ENCODE measurements at regions not wholly inside any gene's neighbourhood (a gene's known extent, or its start where the extent isn't known, plus 50 kb on each side); places are given as distances from the start of the nearest gene placed in this dataset.

DNA sequence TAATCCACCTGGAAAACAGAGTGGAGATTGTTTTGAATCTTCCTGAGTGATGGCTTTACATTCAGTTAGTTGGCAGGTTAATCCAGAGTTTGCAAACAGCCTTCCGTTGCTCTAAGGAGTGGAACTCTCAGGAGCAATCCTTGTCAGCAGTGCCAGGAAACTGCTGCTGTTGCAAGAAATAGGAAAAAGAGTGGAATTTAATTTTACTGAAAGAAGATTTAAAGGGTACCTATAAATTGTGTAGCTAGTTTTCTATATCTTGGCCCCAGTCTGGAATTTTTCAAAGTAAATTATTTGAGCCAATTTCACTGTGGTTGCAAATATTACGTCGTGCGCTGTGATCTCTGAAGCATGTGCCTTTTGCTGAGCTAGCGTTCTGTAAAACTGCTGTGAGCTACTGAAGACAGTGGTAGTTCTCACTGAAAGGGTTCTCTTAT, 55.5 kb upstream of the SLC5A12 start:
- H3K27ac ChIP-seq (ENCODE audit: insufficient read depth, low read depth, low read length, poor library complexity, severe bottlenecking) = peak overlapping the region; percentile 20
- WGBS, 2 experiments = 90 to 92% methylated on average over 5 of the region's 5 CpGs
- H3K9me3 ChIP-seq (ENCODE audit: control insufficient read depth, low read length) = no peaks in the 10 kb centered on the region
- no peak overlapping the region for H3K4me3 ChIP-seq (ENCODE audit: insufficient read depth, low read depth, low read length)
- H3K4me1 ChIP-seq (ENCODE audit: control insufficient read depth, insufficient read depth, low read length) = no peaks in the 10 kb centered on the region
- no peaks in the 10 kb centered on the region for H3K36me3 ChIP-seq (ENCODE audit: control insufficient read depth, insufficient read depth, low read length)
- no peaks in the 10 kb centered on the region for H3K27me3 ChIP-seq (ENCODE audit: control insufficient read depth, insufficient read depth, low read length, poor library complexity, severe bottlenecking)

DNA sequence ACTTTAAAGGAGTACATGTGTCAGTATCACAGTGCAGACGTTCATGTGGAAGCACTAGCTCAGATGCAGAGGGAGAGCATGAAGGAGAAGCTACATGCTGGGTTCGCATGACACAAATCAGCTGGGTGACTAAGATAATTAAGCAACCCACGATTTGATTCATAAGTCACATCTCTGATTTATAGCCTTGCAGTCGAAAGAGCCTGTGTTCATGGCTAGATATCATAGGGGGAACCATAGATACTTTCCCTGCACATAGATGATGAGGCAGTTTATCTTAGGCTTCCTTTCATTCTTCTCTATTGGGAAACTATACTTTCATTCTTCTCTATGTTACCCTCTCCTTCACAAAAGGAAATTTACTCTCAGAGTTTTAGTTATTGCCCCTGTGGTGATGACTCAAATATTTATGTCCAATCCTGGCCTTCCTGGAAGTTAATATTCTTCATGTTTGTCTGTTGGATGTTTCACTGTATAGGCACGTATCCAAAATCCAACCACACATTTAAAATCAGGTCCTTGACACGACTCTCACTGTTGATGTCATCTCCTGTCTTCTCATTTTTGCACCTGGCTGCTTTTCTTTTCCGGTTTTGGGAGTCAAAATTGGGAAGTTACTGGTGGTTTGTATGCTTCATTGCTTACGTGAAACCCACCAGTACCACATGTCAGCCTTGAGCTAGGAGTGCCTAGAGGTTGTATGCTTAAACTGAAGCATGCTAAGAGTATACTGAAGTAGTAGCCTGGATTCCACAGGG, 56.3 kb upstream of the SLC5A12 start:
- WGBS, 2 experiments = 92 to 93% methylated on average over 7 to 8 of the region's 8 CpGs
- Histone ChIP-seq H3K4me3 (ENCODE audit: insufficient read depth, low read depth, low read length) (no peak overlapping the region), H3K27me3 (ENCODE audit: control insufficient read depth, insufficient read depth, low read length, poor library complexity, severe bottlenecking) (no peaks in the 10 kb centered on the region), H3K9me3 (ENCODE audit: control insufficient read depth, low read length) (no peaks in the 10 kb centered on the region), H3K4me1 (ENCODE audit: control insufficient read depth, insufficient read depth, low read length) (no peaks in the 10 kb centered on the region), H3K27ac (ENCODE audit: insufficient read depth, low read depth, low read length, poor library complexity, severe bottlenecking) (no peak overlapping the region), H3K36me3 (ENCODE audit: control insufficient read depth, insufficient read depth, low read length) (no peaks in the 10 kb centered on the region)

DNA sequence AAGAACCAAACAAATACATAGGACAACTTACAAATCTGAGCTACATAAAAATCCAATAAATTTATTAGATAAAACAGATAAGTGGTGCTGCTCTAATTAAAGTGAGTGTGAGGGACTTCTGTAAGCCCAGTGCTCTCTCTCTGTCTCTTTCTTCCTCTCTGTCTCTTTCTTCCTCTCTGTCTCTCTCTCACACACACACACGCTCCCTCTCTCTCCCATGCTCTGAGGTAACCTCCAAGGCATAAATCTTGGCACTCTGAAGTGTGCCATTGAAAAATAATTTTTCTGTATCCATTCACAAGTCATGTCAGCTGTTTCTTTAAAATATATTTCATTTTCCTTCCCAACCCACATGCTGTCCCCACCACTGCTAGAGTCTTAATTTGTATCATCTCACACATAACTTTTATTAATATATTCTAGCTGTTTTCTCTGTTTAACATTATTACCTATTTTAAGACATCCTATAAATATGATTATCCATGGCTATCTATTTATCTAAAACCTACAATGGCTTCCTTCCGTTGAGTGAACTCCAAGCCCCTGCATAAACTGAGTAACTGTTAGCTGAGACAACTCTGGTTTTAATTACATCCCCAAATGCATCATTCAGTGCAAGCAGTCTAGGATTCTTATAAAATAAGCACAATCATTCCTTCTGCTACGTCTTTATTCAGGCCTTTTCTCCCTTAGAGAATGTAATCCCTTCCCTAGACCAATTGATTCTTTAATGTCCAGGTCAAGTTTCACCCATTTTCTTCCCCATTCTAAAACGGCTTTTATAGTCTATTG, 57.4 kb upstream of the SLC5A12 start:
- Histone ChIP-seq H3K27ac (ENCODE audit: insufficient read depth, low read depth, low read length, poor library complexity, severe bottlenecking) (no peak overlapping the region), H3K9me3 (ENCODE audit: control insufficient read depth, low read length) (no peaks in the 10 kb centered on the region), H3K36me3 (ENCODE audit: control insufficient read depth, insufficient read depth, low read length) (no peaks in the 10 kb centered on the region), H3K27me3 (ENCODE audit: control insufficient read depth, insufficient read depth, low read length, poor library complexity, severe bottlenecking) (no peaks in the 10 kb centered on the region), H3K4me1 (ENCODE audit: control insufficient read depth, insufficient read depth, low read length) (no peaks in the 10 kb centered on the region), H3K4me3 (ENCODE audit: insufficient read depth, low read depth, low read length) (no peak overlapping the region)
- 89 to 95% methylated on average over 4 of the region's 4 CpGs for WGBS, 2 experiments

DNA sequence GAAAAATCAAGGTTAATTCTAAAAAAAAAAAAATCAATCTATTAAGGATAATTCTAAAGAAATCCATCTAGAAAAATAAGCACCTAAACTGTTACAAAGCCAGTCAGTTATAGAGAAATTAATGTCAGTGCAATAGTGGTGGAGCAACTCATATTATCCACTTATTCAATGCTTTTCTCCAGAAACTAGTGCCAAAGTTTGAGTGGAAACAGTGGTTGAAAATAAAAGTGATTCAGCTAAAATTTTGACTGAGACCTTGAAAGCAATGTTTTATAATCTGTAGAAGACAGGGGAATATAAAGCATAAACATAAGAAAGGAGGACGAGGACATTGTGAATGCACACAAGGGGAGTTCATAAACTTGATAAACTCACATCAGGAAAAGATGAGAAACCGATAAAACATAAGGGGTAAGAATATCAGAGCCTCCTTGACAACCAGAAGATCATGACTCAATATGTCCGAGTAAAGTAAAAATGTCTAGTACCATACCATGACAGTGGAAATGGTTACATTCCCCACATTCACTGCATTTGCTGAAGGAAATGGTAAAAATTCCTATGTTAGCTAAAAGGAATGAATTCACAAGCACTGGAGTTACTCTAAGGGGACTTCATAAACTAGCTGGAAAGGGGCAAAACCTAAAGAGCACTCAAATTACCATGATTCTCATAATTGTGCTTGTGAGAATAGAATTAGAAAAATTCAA, 58.7 kb upstream of the SLC5A12 start:
- no peak overlapping the region for H3K4me3 ChIP-seq (ENCODE audit: insufficient read depth, low read depth, low read length)
- no peak overlapping the region for H3K27ac ChIP-seq (ENCODE audit: insufficient read depth, low read depth, low read length, poor library complexity, severe bottlenecking)
- H3K4me1 ChIP-seq (ENCODE audit: control insufficient read depth, insufficient read depth, low read length) = no peaks in the 10 kb centered on the region
- WGBS, 2 experiments = 88 to 96% methylated on average over 3 of the region's 3 CpGs
- H3K36me3 ChIP-seq (ENCODE audit: control insufficient read depth, insufficient read depth, low read length) = no peaks in the 10 kb centered on the region
- H3K27me3 ChIP-seq (ENCODE audit: control insufficient read depth, insufficient read depth, low read length, poor library complexity, severe bottlenecking) = no peaks in the 10 kb centered on the region
- no peaks in the 10 kb centered on the region for H3K9me3 ChIP-seq (ENCODE audit: control insufficient read depth, low read length)

DNA sequence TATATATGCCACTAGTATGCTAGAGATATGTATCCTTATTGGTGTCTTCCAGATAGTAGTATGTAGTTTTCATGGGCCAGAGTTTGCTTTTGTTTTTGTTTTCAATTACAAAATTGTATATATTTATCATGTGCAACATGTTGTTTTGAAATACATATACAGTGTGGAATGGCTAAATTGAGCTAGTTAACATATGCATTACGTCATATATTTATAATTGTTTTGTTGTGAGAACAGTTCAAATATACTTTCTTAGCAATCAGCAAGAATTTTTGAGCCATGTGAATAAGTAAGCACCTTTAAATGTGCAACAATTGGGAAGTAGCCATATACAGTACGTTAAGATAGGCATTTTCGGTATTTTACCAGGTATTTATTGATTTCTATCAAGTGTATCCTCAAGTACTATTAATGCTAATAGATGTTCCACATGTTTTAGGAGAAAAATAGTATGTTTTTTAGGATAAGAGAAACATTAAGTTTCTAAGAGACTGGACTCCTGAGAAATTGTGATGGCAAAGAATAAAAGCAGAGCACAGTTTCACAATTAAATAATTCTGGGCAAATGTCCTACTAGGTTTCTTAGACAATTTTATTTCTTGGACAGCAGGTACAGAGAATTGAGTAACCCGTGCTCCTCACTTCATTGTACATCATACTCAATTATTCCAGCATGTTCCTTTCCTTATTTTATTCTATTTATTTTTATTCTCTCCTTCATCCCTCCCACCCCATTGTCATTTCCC, 60.5 kb upstream of the SLC5A12 start:
- Histone ChIP-seq H3K4me3 (ENCODE audit: insufficient read depth, low read depth, low read length) (no peak overlapping the region), H3K9me3 (ENCODE audit: control insufficient read depth, low read length) (no peaks in the 10 kb centered on the region), H3K27ac (ENCODE audit: insufficient read depth, low read depth, low read length, poor library complexity, severe bottlenecking) (no peak overlapping the region), H3K4me1 (ENCODE audit: control insufficient read depth, insufficient read depth, low read length) (no peaks in the 10 kb centered on the region), H3K27me3 (ENCODE audit: control insufficient read depth, insufficient read depth, low read length, poor library complexity, severe bottlenecking) (no peaks in the 10 kb centered on the region), H3K36me3 (ENCODE audit: control insufficient read depth, insufficient read depth, low read length) (no peaks in the 10 kb centered on the region)
- WGBS, 2 experiments = 86 to 95% methylated on average over 1 to 3 of the region's 4 CpGs

DNA sequence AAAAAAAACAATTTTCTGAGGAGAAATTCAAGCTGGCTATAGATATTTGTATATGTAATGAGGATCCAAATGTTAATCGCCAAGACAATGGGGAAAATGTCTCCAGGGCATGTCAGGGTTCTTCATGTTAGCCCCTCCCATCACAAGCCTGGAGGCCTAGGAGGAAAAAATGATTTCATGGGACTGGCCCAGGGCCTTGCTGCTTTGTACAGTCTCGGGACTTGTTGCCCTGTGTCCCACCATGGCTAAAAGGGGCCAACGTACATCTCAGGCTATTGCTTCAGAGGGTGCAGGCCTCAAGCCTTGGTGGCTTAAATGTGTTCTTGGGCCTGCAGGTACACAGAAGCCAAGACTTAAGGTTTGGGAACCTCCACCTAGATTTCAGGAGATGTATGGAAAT, 62.1 kb upstream of the SLC5A12 start:
- Histone ChIP-seq H3K9me3 (ENCODE audit: control insufficient read depth, low read length) (no peaks in the 10 kb centered on the region), H3K4me1 (ENCODE audit: control insufficient read depth, insufficient read depth, low read length) (no peaks in the 10 kb centered on the region), H3K27ac (ENCODE audit: insufficient read depth, low read depth, low read length, poor library complexity, severe bottlenecking) (no peak overlapping the region), H3K4me3 (ENCODE audit: insufficient read depth, low read depth, low read length) (no peak overlapping the region), H3K36me3 (ENCODE audit: control insufficient read depth, insufficient read depth, low read length) (no peaks in the 10 kb centered on the region), H3K27me3 (ENCODE audit: control insufficient read depth, insufficient read depth, low read length, poor library complexity, severe bottlenecking) (no peaks in the 10 kb centered on the region)
- WGBS, 2 experiments = 91 to 92% methylated on average over 3 of the region's 3 CpGs

DNA sequence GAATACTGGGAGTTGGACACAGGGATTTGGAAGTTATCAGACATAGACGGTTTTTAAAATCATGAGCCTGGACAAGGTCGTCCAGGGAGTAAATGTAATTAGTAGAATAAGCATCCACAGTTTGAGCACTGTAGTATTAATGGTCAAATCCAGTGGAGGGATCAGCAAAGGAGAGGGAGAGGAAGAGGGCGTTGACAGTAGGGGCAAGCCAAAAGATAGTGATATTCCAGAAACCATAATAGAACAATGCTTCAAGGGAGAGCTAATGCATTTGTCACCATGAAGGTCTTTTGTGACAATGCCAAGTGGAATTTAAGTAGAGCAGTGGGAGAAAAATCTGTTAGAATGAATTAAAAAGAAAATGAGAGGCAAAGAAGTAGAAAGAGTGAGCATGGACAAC, 68.9 kb upstream of the SLC5A12 start:
- Histone ChIP-seq H3K27me3 (ENCODE audit: control insufficient read depth, insufficient read depth, low read length, poor library complexity, severe bottlenecking) (no peaks in the 10 kb centered on the region), H3K4me3 (ENCODE audit: insufficient read depth, low read depth, low read length) (no peak overlapping the region), H3K4me1 (ENCODE audit: control insufficient read depth, insufficient read depth, low read length) (no peaks in the 10 kb centered on the region), H3K36me3 (ENCODE audit: control insufficient read depth, insufficient read depth, low read length) (no peaks in the 10 kb centered on the region), H3K9me3 (ENCODE audit: control insufficient read depth, low read length) (no peaks in the 10 kb centered on the region), H3K27ac (ENCODE audit: insufficient read depth, low read depth, low read length, poor library complexity, severe bottlenecking) (no peak overlapping the region)
- 90 to 93% methylated on average over 3 of the region's 3 CpGs for WGBS, 2 experiments

DNA sequence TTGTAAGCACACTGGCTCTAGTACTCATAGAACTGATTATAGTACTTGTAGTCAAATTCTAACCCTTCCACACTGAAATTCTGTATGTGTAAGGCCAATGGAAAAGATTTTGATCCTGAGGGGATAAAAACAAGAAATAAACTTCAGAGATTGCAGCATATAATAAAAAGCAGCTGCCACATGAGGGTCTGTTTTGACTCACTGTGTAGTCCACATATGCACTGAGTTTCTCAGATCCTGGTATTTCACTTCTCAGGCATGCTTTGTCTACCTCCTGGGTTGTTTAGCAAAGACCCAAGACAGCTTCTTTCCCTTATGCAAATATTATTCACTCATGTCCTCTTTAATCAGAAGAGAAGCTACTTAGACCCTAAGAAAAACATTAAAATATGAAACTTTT, 71.1 kb upstream of the SLC5A12 start:
- Histone ChIP-seq H3K36me3 (ENCODE audit: control insufficient read depth, insufficient read depth, low read length) (no peaks in the 10 kb centered on the region), H3K9me3 (ENCODE audit: control insufficient read depth, low read length) (no peaks in the 10 kb centered on the region), H3K4me1 (ENCODE audit: control insufficient read depth, insufficient read depth, low read length) (no peaks in the 10 kb centered on the region), H3K4me3 (ENCODE audit: insufficient read depth, low read depth, low read length) (no peak overlapping the region), H3K27ac (ENCODE audit: insufficient read depth, low read depth, low read length, poor library complexity, severe bottlenecking) (no peak overlapping the region), H3K27me3 (ENCODE audit: control insufficient read depth, insufficient read depth, low read length, poor library complexity, severe bottlenecking) (no peaks in the 10 kb centered on the region)

DNA sequence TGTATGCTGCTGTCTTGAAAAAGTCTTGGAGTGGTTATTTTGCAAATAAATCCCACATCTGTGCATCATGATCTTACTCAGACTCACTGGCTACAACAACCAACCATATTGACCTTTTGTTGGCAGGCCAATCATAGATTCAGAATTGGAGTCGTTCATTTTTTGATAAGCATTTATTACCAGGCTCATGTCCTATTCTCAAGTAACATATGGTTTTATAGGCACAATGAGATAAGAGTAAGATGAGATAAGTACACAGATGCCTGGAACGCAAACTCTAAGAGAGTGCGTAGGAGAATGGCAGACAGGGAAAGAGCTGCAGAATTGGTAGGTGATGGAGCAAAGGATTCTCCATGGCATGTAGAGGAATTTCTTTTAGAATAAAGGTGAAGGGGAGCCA, 71.6 kb upstream of the SLC5A12 start:
- 91 to 92% methylated on average over 3 of the region's 3 CpGs for WGBS, 2 experiments

More for the DNA sequence above, 71.6 kb upstream of the SLC5A12 start:
- Histone ChIP-seq H3K4me1 (ENCODE audit: control insufficient read depth, insufficient read depth, low read length) (no peaks in the 10 kb centered on the region), H3K27ac (ENCODE audit: insufficient read depth, low read depth, low read length, poor library complexity, severe bottlenecking) (no peak overlapping the region), H3K36me3 (ENCODE audit: control insufficient read depth, insufficient read depth, low read length) (no peaks in the 10 kb centered on the region), H3K27me3 (ENCODE audit: control insufficient read depth, insufficient read depth, low read length, poor library complexity, severe bottlenecking) (no peaks in the 10 kb centered on the region), H3K9me3 (ENCODE audit: control insufficient read depth, low read length) (no peaks in the 10 kb centered on the region), H3K4me3 (ENCODE audit: insufficient read depth, low read depth, low read length) (no peak overlapping the region)

Measured in ectodermal cell (in vitro differentiated cells).